Embryonic facial prominence (tissue), 1 donor: ENCODE measurements at regions not wholly inside any gene's neighbourhood (a gene's known extent, or its start where the extent isn't known, plus 50 kb on each side); places are given as distances from the start of the nearest gene placed in this dataset.

Experiments
- DNase-seq: peaks from one replicate; pipeline ENCODE4 v3.0.0-alpha.2; 2016; ENCODE audit errors: extremely low spot score

DNA sequence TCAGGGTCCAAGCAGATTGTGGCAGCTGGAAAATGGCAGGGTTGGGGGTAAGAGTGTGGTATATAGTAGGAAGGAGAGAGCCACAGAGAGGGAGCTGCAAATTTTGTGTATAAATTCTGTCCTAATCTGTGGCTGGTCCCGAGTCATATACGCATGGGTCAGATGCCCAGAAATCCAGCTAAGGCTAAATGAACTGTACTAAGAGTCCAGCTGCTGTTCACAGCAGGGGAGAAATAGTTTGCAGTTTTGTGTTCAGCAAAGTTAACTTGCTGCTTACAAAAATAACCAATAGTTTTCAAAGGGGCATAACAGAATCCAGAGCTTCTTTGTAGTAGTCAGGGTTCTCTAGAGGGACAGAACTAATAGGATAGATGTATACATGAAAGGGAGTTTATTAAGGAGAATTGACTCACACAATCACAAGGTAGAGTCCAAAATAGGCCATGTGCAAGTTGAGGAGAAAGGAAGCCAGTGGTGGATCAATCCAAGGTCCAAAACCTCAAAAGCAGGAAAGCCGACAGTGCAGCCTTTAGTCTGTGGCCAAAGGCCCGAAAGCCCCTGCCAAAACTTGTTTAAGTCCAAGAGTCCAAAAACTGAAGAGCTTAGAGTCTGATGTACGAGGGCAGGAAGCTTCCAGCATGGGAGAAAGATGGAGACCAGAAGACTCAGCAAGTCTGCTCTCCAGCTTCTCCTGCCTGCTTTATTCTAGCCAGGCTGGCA, 146.1 kb upstream of the KBTBD8 start:
- DNase-seq = no peak

GRCh38 chr3:66854601-66855151, 143.4 kb upstream of the KBTBD8 start:
- DNase-seq = no peak

- no peak for DNase-seq
Measured at GRCh38 chr3:66856533-66856932, 141.6 kb upstream of the KBTBD8 start.

DNA sequence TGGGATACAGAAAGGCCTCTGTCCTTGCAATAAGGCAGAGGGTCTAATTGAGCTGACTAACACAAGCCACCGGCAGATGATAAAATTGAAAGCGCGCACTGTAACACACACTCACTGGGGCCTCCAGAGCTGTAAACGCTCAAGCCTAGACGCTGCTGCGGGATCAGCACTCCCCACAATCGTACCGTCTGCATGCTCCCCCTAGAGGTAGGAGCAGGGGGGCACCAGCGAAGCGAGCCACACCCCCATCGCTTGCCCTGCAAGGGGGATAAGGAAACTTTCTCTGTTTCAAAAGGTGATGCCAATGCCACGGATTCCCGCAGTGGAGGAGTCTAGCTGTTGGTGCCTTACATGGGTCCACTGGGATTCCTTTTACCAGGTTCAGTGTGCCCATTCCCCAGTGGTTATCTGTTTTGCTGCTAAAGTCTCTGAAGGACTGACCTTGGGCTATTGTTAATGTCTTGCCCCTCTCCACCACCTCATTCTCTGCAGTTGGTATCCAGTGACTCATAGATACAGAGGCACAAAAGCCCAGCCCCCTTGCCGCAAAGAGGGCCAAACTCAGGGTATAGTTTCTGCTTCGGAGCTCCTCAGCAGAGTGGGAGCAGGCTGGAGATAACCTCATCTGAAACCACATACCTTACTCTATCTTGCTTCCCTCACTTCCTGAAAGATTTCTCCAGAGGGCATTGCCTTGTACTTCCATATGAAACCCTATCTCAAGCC, 139.3 kb upstream of the KBTBD8 start:
- DNase-seq = no peak

- DNase-seq = no peak
Measured at GRCh38 chr3:66860771-66861170, 137.3 kb upstream of the KBTBD8 start.

- no peak for DNase-seq
Measured at GRCh38 chr3:66863205-66864111, 134.6 kb upstream of the KBTBD8 start.

- DNase-seq = no peak
Measured at GRCh38 chr3:66884659-66885058, 113.4 kb upstream of the KBTBD8 start.

- no peak for DNase-seq
Measured at GRCh38 chr3:66885326-66886000, 112.6 kb upstream of the KBTBD8 start.

DNA sequence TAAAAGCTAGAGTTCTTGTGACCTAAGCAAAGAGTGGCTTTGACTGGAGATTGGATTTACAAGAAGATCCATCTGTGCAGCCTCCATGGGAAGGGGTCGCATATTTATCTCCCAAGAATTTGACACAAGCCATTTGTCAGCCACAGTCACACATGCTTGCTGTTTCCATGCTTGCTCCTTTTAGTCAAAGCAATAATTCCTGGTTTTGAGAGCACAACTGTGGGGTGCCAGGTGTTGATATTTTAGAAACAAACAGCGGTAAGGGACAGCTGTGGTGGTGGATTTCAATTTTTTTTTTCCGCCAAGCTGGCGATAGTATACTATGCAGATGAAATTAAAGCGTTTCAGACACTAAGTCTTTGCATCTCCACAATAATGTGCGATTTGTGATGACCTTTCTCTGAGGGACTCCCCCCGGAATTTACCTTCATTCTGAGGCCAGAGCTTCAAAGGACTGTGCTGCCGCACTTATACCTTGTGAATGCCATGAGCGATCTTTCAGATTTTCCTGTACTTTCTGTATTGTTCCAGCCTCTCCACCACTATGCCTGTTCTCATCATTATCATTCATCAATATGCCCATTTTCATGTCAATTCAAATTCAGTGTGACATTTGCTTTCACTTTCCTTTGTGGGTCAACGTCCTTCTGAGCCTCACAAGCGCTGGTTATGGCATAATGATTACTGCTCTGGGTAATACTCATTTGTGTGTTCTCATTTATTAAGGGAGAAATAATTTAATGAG, 108.2 kb upstream of the KBTBD8 start:
- DNase-seq = no peak

- DNase-seq = no peak
Measured at GRCh38 chr3:66898155-66898554, 100.0 kb upstream of the KBTBD8 start.

GRCh38 chr3:66904336-66904735, 93.8 kb upstream of the KBTBD8 start:
- DNase-seq = no peak

- no peak for DNase-seq
Measured at GRCh38 chr3:66904831-66905493, 93.1 kb upstream of the KBTBD8 start.

DNA sequence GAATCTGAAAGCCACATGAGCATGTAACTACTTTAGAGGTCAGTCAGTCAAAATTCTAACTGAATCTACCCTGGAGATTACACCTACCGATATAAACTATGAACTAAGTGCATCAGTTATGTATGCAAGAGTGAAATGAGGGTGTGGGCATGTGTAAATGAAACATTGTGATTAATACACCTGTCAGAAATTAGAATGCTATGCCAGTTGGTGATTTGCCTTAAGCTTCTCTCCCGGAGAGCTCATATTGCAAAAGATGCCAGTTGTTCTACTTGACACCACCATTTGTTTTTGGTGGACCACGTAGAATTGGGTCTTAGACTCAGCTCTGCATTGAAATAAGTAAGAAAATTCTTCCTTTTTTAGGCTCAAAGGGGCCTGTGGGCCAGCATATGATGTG, 91.0 kb upstream of the KBTBD8 start:
- DNase-seq = no peak

DNA sequence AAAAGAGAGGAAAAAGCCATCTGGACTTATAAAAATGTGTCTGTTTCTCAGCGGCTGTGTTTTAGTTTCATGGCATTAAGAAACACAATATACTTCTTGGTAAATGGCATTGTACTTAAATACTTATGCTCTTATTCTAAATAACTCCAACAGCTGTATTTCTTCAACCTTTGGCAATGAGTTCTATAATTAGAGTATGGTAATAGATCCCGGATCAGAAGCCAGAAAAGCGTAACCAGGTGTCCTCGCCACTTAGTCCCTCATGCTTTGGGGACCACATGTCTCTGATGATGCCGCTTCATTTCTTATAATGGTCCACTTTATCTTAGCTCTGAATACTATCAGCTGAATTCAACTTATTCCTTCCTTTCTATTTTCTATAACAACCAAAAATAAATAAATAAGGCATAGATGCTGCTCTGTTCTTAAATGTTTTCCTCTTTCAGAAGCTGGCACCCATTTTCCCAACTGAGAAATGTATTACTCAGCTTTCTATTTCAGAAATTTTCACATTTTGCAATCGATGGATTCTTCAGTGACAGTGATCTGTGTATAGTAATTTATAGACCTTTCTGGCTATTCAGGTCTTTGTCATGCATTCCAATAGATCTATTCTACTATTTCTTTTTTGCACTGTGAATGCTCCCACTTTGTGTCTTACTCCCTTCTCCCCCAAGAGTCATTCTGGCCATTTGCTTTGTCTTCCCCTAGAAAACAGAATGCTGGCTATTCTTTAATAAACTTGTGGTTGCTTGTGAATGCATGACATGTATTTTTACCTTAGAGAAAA, 87.6 kb upstream of the KBTBD8 start:
- DNase-seq = peak; percentile 11

- no peak for DNase-seq
Measured at GRCh38 chr3:66912306-66912705, 85.8 kb upstream of the KBTBD8 start.

DNA sequence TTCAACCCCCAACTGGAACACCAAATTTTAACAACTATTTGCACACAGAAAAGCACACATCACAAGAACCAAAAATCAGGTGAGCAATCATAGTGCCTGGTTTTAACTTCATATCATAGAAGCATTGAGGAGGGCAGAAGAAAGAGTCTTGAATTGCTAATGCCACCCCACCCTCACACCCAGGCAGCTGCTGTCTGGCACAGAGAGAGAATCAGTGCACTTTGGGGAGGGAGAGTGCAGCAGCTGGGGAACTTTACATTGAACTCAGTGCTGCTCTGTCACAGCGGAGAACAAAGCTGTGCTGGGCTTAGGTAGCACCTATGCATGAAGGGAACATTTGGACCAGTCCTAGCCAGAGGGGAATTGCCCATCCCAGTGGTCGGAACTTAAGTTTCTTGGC, 76.0 kb upstream of the KBTBD8 start:
- no peak for DNase-seq

DNA sequence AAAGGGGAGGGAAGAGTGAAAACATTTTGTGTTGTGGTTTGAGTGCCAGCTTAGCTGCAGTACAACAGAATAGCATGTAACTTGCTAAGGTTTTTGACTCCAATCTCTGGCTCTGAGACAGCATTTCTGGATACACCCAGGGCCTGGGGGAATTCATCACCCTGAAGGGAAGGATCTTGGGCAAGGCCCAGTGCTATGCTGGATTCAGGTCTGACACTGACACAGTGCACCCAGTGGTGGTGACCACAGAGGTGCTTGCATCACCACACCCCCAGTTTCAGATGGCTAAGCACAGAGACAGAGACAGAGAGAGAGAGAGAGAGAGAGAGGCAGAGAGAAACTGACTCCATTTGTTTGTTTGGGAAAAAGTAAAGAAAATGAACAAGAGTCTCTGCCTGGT, 74.1 kb upstream of the KBTBD8 start:
- DNase-seq = no peak

DNA sequence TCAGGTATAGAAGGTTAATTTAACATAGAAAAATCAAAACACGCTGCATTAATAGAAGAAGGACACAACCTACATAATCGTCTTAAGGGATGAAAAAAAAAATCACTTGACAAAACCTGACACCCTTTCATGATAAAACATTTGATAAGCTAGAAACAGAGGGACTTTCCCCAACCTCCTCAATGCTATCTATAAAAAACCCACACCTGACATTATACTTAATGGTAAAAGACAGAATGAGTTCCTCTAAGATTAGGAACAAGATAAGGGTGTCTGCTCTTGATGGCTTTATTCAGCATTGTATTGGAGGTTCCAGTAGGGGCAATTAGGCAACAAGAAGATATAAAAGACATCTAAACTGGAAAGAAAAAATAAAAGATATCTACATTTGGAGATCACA, 69.9 kb upstream of the KBTBD8 start:
- no peak for DNase-seq

DNA sequence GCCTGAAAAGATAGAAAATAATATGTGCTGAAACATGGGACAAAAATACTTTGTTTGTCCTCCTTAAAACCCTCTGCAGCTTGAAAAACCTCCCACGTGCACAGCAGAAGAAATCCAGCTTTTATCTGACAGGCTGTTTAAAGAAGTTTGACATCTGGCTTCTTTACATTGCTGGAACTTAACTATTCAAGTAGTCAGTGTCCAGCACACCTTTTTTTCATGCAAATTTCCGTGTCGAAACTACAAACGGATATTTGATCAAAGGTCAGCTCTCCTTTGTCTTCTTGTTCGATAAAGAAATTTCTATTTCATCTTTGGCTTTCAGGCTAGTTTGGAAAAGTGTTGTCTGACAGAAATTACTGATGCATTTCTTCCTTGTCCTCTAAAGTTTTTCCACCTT, 66.8 kb upstream of the KBTBD8 start:
- DNase-seq = no peak

DNA sequence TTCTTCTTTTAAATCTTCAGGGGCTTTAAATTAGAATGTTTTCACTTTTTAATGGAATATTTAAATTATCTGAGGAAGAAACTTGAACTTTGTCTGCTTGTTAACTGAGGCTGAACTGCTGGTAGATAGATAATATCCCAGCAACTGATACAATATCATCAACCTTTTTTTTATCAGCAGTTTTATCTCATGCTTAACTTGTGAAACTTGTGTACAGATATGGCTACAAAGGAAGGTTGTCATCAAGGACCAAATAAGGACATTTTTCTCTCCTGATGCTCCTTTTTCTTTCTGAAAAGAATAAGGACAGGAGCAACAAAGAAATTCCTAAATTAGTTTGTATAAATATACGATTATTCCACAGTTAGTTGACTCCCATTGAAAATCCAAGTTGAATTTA, 66.4 kb upstream of the KBTBD8 start:
- no peak for DNase-seq
